NCI-H1417 (cell line): ENCODE measurements at regions not wholly inside any gene's neighbourhood (a gene's known extent, or its start where the extent isn't known, plus 50 kb on each side); places are given as distances from the start of the nearest gene placed in this dataset.
A peak's percentile ranks its signal among the peaks of the same experiment; 100 is the strongest.

ENCODE experiments used
- DNase-seq, 3 experiments: peaks; one replicate each; lab custom pipeline; 2025; lab: John Stamatoyannopoulos, UW

DNA sequence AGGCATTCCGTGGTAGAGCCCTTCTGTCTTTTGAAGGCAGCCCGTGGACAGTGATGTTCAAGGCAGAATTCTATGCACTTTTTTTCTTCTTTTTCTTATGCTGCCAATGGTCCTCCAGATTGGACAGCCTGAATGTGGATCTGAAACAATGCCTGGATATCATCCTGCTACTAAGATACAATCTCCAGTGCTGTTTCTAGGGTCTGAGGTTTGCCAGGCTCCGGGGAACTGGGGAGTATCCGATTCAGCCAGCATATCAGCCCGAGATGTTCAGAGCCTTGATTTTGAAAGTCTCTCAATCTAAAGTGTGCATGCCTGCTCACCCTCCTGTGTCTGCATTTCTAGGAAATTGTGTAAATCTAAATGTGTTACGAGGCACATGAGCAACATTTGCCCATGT is 103.8 kb upstream of the WWC1 start:
- DNase-seq = no peak

DNA sequence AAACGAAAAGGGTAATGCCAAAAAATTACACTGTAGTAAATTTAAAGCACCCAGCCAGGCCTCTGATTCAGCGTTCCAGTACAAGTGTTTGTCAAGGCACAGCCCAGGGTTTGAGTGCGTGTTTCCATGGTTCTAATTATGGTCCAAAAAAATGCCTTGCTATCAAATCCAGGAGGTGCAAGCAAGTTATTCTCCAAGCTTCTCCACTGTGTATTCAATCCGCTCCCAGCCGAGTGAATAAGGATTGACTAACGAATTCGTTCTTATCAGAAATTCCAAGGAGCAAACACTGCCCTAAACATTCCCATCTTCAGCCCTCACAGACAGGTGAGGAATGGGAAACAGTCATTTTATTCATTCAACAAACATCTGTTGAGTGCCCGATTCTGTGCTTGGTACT is 103.3 kb upstream of the WWC1 start:
- peak in 1 of 3 experiments; percentile 34 for DNase-seq

DNA sequence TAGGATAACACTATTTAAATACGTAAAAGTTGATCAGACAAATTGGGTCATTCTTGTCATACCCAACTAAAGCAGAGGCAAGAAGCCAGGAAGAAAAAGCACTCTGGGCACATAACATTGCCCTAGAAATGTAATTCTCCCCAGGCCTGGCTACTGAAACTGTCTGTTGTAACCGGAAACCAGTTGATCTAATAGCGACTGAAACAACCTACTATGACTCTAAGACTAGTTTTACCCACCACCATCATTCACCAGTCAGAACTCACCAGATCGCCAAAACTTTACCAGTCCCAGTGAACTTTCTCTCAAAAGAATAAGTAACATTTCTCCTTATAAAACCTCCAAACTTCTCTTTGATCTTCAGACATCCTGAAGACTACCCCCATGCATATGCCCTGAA is 99.3 kb upstream of the WWC1 start:
- no peak for DNase-seq

DNA sequence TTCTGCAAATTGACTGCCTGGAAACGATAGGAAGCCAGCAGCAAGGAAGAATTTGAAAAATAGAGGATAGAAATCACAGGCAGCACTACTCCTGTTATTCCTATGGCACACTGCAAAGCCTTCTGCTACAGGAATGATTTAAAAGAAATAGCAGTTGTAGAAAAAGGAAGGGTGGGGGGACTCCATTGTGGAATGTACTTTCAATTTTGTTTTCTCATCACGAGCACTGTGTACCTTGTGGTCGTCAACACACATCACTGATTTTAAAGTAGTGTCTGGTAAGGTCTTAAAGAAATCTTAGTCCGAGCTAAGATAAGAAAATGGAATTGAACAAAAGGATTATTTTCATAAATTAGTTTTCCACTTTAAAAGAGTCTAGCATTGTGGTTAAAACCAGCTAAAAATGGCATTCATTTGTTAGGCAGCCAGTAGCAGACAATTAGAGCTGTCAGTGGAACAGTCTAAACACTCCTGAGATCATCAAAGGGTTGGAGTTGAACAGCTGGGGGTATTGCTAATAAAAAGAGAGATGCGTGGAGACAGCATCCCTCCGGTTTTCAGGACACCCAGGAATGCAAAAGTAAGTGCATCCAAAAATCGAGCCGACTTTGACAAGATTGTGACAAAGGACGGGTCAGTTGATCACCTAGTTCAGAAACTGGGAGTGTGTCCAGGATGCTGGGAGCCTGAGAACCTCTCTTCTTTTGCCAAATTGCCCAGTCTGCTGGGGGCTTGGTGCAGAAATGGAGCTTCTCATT is 97.8 kb upstream of the WWC1 start:
- DNase-seq = peak in 1 of 3 experiments; percentile 19

- DNase-seq = peak in 1 of 3 experiments; percentile 34
Measured at GRCh38 chr5:168195110-168195509, 96.3 kb upstream of the WWC1 start.

- DNase-seq = no peak
Measured at GRCh38 chr5:168198359-168198758, 93.1 kb upstream of the WWC1 start.

DNA sequence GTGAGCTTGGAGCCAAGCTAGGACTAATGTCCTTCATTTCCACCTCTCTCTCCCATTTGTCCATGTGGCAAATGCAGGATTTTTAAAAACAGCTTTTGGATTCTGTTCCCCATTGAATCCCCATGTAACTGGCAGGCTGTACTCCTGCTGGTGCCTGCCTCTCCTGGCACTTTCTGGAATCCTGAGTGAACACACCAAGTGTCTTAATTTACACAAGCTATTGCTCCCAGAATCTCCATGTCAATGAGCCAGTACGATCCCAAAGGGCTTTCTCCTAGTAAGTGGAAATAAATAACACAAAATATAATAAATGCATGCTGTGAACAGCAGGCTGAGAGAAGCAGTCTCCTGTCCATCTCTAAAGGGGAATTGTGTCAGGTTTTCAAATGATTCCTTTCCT is 88.4 kb upstream of the WWC1 start:
- DNase-seq = no peak

DNA sequence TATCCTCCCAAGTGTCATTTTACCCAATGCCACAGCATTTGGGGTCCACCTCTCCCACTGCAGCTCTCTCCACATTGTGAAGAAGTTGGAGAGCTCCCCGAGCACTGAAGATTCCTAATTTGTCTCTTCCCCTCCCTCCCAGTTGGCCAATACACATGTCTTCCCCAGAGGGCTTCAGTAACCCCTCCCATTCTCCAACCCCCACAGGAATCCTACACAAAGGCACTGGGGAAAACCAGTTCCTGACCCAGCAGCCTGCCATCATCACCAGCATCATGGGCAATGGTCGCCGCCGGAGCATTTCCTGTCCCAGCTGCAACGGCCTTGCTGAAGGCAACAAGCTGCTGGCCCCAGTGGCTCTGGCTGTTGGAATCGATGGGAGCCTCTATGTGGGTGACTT is 87.3 kb upstream of the WWC1 start:
- no peak for DNase-seq

GRCh38 chr5:168207450-168208029 is 83.9 kb upstream of the WWC1 start:
- DNase-seq = no peak

DNA sequence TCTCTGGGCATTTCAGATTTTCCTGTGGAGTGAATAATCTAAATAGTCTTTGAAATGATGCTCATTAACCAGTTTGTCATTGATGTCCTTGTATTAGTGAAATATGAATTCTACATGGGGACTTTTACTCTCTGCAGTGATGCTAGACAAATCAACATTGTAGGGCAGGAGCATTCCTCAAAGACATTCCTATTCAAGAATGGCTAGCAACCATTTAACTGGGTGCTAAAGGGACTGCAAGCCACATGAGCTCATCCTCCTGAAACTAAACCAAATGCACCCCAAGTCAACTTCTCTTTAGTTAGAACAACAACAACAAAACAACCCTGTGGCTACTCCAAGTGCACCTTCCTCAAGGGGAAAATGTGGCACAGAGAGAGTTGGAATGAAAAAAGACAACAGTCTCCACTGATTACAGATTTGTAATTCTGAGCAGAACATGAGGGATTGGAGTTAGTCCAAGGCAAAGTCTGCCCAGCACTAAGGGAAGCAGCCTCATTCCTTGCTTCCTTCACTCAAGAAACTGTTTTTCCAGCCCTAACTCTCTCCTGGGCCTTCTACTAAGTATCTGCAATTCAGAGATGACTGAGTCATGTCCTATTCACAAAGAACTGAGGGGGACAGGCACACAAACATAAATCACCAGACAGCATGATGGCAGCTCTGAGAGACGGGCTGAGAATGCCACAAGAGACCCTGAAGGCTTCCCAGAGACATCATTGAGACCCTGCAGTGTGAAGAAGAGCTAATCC is 82.0 kb upstream of the WWC1 start:
- DNase-seq = no peak

DNA sequence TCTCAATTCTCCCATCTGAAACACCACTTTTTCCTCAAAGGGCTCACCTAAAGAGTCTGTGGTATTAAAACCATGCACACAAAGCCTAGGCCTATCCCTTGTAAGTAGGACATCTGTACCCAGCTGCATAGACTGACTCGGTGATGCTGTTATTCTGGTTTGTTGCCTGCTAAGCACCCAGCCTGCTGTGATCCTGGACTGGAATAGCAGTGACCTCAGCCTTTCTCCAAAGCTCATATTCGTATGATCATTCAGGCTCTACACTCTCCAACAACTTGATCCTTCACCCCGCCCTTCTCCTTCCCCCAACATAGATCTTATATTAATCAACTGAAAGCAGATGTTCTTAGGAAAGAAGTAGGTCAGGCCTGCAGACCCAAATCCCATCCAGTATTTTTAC is 81.4 kb upstream of the WWC1 start:
- DNase-seq = no peak

DNA sequence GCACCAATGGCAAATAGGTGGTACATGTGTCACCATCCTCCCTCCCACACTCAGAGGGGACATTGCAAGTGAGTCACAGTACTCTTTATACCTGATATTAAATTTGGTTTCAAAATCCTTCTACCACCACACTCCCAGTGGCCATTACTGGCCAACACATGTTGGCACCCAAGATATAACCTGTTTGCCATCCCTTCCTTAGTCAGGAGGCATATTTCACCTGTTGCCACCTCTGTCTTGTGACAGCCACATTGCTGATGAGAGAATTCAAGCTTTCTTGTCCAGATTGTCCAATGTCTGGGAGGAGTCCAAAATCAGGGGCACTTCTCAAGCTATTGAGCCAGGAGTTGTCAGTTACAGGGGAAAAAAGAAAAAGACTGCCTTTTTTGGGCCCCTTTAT is 80.2 kb upstream of the WWC1 start:
- DNase-seq = no peak

DNA sequence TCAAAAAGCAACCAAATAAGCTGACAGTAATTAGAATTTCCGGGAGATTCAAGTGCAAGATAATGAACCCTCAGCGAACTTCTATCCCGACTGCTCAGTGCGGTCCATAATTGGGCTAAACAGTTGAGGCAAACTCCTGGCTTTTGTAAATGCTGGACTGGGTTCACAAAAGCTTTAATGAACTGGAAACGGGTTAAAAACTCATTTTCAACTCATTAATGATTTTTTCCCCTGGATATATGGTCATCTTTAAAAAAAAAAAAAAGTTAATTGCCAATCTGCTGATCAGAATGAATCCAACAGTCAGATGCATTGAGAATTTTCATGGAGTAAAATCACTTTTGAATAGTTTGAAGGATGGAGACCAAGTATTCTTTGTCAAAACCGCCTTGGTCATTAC is 79.5 kb upstream of the WWC1 start:
- DNase-seq = peak in 1 of 3 experiments; percentile 1

- no peak for DNase-seq
Measured at GRCh38 chr5:168214071-168214470, 77.4 kb upstream of the WWC1 start.

- DNase-seq = no peak
Measured at GRCh38 chr5:168214886-168215285, 76.6 kb upstream of the WWC1 start.

DNA sequence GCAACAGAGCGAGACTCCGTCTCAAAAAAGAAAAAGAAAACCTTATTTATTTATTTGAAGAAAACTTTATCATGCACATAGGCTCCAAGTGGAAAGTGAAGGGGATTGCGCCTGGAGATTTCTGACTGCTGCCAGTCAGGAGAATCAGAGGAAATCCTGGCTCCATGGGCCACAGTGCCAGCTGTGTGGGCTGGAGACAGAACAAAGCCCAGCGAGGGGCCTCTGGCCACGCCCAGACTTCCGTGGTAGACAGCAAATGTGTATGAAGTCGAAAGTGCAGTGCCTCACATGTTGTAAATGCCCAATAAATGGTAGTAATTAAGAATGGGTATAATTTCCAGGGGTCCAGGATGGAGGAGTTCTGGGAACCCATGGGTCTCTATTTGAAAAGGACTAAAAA is 75.8 kb upstream of the WWC1 start:
- DNase-seq = peak in 1 of 3 experiments; percentile 7

DNA sequence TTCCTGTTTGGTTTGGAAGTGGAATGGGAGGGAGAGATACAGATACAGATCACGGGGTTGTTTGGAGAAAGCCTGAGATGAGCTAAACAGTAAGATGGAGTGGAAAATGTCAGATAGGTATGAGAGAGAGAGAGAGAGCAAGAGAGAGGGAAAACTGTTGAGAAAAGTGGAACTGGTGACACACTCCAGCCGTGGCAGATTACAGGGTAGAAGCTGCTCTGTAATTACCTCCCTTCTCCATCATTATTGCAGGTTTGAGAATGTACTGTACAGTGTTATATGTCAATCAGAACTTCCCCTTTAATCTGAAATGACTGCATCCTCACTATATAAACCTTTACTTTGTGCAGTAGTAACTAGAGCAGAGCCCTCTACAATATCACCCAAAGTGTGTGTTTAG is 74.5 kb upstream of the WWC1 start:
- DNase-seq = peak in 2 of 3 experiments; percentile 36 to 63

DNA sequence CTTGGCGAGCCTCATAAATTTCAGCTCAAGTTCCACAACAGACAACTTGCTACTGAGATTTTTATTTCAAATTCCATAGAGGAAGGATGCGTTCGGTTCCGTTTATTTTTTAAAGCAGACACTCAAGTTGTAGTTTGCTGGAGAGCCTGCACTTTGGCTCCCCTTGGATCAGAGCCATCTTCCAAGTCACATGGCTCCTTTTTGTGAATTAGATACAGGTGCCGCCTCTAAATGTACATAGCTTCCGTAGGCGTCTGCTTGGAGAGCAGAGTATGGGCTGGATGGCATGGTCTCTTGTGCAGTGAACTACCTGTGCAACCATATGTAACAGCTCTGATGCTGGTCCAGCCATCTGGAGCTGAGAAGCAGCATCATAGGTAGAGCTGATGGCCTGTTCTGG is 73.9 kb upstream of the WWC1 start:
- DNase-seq = peak in 1 of 3 experiments; percentile 56

DNA sequence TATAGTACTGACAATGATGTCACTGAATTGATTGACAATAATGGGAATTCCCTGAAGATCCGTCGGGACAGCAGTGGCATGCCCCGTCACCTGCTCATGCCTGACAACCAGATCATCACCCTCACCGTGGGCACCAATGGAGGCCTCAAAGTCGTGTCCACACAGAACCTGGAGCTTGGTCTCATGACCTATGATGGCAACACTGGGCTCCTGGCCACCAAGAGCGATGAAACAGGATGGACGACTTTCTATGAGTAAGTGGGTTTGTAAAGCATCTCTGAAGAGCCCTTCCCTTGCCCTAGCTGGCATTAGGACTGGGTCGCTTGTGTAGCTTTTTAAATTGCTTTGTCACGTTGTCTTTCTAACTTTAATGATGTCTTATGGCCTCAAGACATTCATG is 72.7 kb upstream of the WWC1 start:
- no peak for DNase-seq

DNA sequence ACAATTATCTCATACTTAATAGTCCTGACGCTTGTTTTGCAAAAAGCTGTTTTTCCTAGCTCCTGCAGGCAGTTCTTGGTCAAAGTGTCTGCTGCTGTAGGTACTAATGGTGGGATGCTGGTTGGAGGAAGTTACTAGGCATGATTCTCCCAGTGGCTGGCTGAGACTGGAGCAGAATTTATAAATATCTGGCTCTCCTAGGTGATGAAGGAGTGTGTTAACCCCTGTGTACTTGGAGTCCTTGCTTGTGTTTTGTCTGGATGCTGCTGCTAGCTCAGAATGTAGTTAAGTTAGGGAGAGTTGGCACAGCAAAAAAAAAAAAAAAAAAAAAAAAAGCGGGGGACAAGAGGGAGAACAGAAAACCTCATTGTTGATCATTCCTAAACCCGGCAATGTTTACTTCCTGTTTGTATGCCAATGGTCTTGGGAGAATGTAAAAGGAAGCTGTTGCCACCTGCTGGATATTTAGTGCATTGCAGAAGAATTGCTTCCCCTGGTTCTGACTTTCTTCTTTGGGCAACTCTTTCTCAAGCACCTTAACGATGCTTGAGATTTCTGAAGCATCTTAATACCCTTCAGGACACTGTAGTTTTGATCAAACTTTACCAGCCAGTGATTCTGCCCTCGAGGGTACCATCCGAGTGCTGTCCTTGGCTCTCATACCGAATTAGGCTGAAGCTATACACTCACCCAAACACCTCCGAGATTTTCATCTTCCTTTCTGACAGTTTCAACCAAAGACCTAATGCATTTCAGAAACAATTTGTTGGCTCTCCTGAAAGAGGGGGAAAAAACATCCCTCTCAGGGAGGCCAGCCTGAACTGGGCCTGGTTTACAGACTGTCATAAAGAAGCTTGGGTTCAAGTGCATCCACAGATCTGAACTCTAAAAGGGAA is 71.7 kb upstream of the WWC1 start:
- peak; percentile 46 to 85 (median 60) for DNase-seq

DNA sequence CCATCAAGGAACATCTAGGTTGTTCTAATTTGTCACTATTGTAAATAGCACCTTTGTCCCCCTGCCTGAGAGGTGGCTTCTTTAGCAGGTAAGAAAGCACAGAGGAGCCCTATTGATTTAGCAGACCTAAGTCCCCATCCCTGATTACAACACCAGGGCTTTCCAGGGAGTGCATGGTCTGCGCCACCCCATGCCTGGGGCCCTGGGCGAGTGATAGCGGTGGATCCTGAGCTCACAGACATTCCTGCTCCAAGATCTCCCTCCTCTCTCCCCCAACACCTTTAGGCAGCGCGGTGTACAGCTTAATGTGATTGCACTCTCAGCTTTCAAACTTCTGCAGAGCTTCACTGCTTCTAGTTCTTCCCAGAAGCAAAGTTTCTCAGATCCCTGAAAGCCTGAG is 67.4 kb upstream of the WWC1 start:
- DNase-seq = no peak

- no peak for DNase-seq
Measured at GRCh38 chr5:168226012-168226411, 65.4 kb upstream of the WWC1 start.
